ENCODE measurements at regions not wholly inside any gene's neighbourhood (a gene's known extent, or its start where the extent isn't known, plus 50 kb on each side); places are given as distances from the start of the nearest gene placed in this dataset.

- no peak for TF ChIP-seq HMGXB4 (CRISPR knock-in tag; IDR thresholded peaks at IDR 0.05)
Measured at GRCh38 chr2:150090031-150090430, 397.4 kb downstream of the RND3 start (continued).

GRCh38 chr2:150088538-150088937 is 398.9 kb downstream of the RND3 start:
- CTCF ChIA-PET (ENCODE audit: low intra/inter-chr PET ratio): no interaction called here
- Histone ChIP-seq H2AFZ (ENCODE audit: low read depth, low read length) (no peak overlapping the region), H3K27ac (ENCODE audit: extremely low read depth, low read depth, low read length) (no peak overlapping the region), H3K9ac (ENCODE audit: insufficient read depth in 1 of 2, low read depth in 2 of 2, low read length in 2 of 2) (no peak overlapping the region), H3K36me3 (ENCODE audit: control insufficient read depth, insufficient read depth, low read length) (no peaks in the 10 kb centered on the region), H4K20me1 (replicated peaks; ENCODE audit: control insufficient read depth, insufficient read depth, low read length) (no peaks in the 10 kb centered on the region), H3K9me1 (ENCODE audit: control insufficient read depth, insufficient read depth, low read length) (no peaks in the 10 kb centered on the region), H3K4me3 (no peak overlapping the region), H3K9me3 (replicated peaks; ENCODE audit: control insufficient read depth, insufficient read depth, low read depth, low read length) (no peaks in the 10 kb centered on the region), H3K4me2 (ENCODE audit: insufficient read depth, low read length) (no peak overlapping the region), H3K4me1 (replicated peaks in 1 of 2; ENCODE audit: control insufficient read depth in 2 of 2, insufficient read depth in 2 of 2, low read length in 2 of 2) (no peaks in the 10 kb centered on the region), H3K79me2 (ENCODE audit: control insufficient read depth, insufficient read depth, low read length) (no peaks in the 10 kb centered on the region), H3K27me3 (ENCODE audit: control insufficient read depth in 2 of 2, insufficient read depth in 2 of 2, low read length in 2 of 2) (no peaks in the 10 kb centered on the region)
- ATAC-seq (no peak), DNase-seq (ENCODE audit: extremely low read depth in 1 of 4, low spot score in 3 of 4) (no peak), FAIRE-seq (no peak)
- no TSS peak for BruUV-seq (replicated peaks)
- in situ Hi-C loops (cut with MboI): no loop called here
- under 1% methylated on average over 3 of the region's 3 CpGs for WGBS (ENCODE audit: insufficient coverage, low coverage, missing lambda C conversion rate)
- intact Hi-C loops (cut with micrococcal nuclease): no loop called here
- POLR2A ChIA-PET: no interaction called here
- TF ChIP-seq REST (IDR thresholded peaks at IDR 0.05; ENCODE audit: borderline replicate concordance) (no peak), REST (CRISPR knock-in tag; IDR thresholded peaks at IDR 0.05; ENCODE audit: low read depth) (no peak), SMARCA5 (IDR thresholded peaks at IDR 0.05) (no peak), KLF13 (tag; IDR thresholded peaks at IDR 0.05; ENCODE audit: borderline replicate concordance, low read depth) (no peak), TAL1 (IDR thresholded peaks at IDR 0.05) (no peak), MLX (CRISPR knock-in tag; conservative IDR thresholded peaks at IDR 0.05) (no peak), NFE2 (IDR thresholded peaks at IDR 0.05; ENCODE audit: low read depth) (no peak)

Data from K562 (cell line).